GM12878 (cell line): ENCODE measurements at regions not wholly inside any gene's neighbourhood (a gene's known extent, or its start where the extent isn't known, plus 50 kb on each side); places are given as distances from the start of the nearest gene placed in this dataset.

Source experiments
- ATAC-seq: fragments of 200-7000 bp; cut with Tn5 transposase; 3 replicates; pipeline ENCODE4 v1.9.1; 2020; ENCODE audit warnings: mild to moderate bottlenecking, moderate library complexity
- BruUV-seq: library from RNA; stranded (reverse); fragments of 400-500 nt; replicated peaks from 2 replicates; lab custom pipeline; 2021; lab: Mats Ljungman, UMichigan
- CTCF ChIA-PET: fragments of 300-600 bp; sonication (Branson Sonifier 250); formaldehyde crosslinking; extraction: SDS; loops from one replicate; lab custom pipeline; 2021; ENCODE audit warnings: inconsistent platforms; lab: Yijun Ruan, JAX
- POLR2A ChIA-PET: fragments of 350-600 bp; formaldehyde crosslinking; extraction: SDS; loops from one replicate; lab custom pipeline; 2021; ENCODE audit warnings: inconsistent platforms; lab: Charles Lee
- RAD21 ChIA-PET: fragments of 300-600 bp; sonication (Branson Sonifier 250); formaldehyde crosslinking; loops from one replicate; lab custom pipeline; 2023; ENCODE audit warnings: antibody characterized with exemption; ENCODE audit not compliant: unreplicated experiment; lab: Charles Lee
- SMC1A ChIA-PET: fragments of 300-600 bp; sonication (Branson Sonifier 250); formaldehyde crosslinking; loops from one replicate; lab custom pipeline; 2023; ENCODE audit not compliant: unreplicated experiment, uncharacterized antibody; lab: Charles Lee
- DNase-seq: peaks from one replicate; pipeline ENCODE4 v3.0.0-alpha.2; 2011; ENCODE audit warnings: low read depth, low spot score
- FAIRE-seq: peaks from 3 replicates; lab custom pipeline; 2011; peaks lifted over from hg19 to GRCh38; lab: Jason Lieb, UNC
- H2AFZ ChIP-seq: 2 replicates; pipeline ENCODE4 v1.6.0; 2011; ENCODE audit warnings: low read depth, low read length, control low read depth; ENCODE audit not compliant: control insufficient read depth
- H3K27ac ChIP-seq: 2 replicates; pipeline ENCODE4 v1.5.1; 2011; ENCODE audit warnings: control low read depth; ENCODE audit not compliant: control insufficient read depth, insufficient read depth
- H3K27me3 ChIP-seq, 2 experiments: replicated peaks in 1 of 2; 2 replicates each; pipeline versions ENCODE4 v1.6.0 to v1.6.1; 2011; ENCODE audit warnings: low read length in 1 of 2; ENCODE audit not compliant: control insufficient read depth in 2 of 2, insufficient read depth in 2 of 2
- H3K36me3 ChIP-seq, 2 experiments: 2 replicates each; pipeline ENCODE4 v1.5.1; 2011; ENCODE audit warnings: low read length in 1 of 2; ENCODE audit not compliant: control insufficient read depth in 2 of 2, insufficient read depth in 2 of 2
- H3K4me1 ChIP-seq: 2 replicates; pipeline ENCODE4 v1.6.1; 2011; ENCODE audit warnings: mild to moderate bottlenecking, low read length, moderate library complexity, mixed read lengths; ENCODE audit not compliant: control insufficient read depth, insufficient read depth
- H3K4me2 ChIP-seq: 2 replicates; pipeline ENCODE4 v1.6.0; 2011; ENCODE audit warnings: control low read depth; ENCODE audit not compliant: control insufficient read depth, insufficient read depth
- H3K4me3 ChIP-seq: fragments of 200-600 bp; sonication (generic); 2 replicates; pipeline ENCODE4 v1.5.1; 2016
- H3K79me2 ChIP-seq: 2 replicates; pipeline ENCODE4 v1.6.0; 2011; ENCODE audit warnings: low read length; ENCODE audit not compliant: control insufficient read depth, insufficient read depth
- H3K9ac ChIP-seq: 2 replicates; pipeline ENCODE4 v1.8.0; 2011; ENCODE audit warnings: low read length, control low read depth, mixed read lengths; ENCODE audit not compliant: control insufficient read depth, insufficient read depth
- H3K9me3 ChIP-seq: replicated peaks from 3 replicates; pipeline ENCODE4 v1.5.1; 2011; ENCODE audit warnings: mild to moderate bottlenecking, low read length; ENCODE audit not compliant: control insufficient read depth, insufficient read depth
- H4K20me1 ChIP-seq: 2 replicates; pipeline ENCODE4 v1.6.0; 2011; ENCODE audit not compliant: control insufficient read depth, insufficient read depth
- BRCA1 ChIP-seq: IDR thresholded peaks from 2 replicates; pipeline ENCODE4 v1.6.1; 2011; ENCODE audit warnings: low read depth, low read length, improper control_type of control experiment
- CBX3 ChIP-seq: fragments of 200-600 bp; sonication (generic); IDR thresholded peaks from 2 replicates; pipeline ENCODE4 v1.6.1; 2016; ENCODE audit warnings: low read depth, borderline replicate concordance
- GABPA ChIP-seq: IDR thresholded peaks from 2 replicates; pipeline ENCODE4 v1.6.1; 2014; ENCODE audit warnings: antibody characterized with exemption, low read depth, mild to moderate bottlenecking, inconsistent platforms
- IRF4 ChIP-seq: IDR thresholded peaks from 2 replicates; pipeline ENCODE4 v1.6.1; 2011; ENCODE audit warnings: low read depth, low read length
- PAX5 ChIP-seq: IDR thresholded peaks from 2 replicates; pipeline ENCODE4 v1.6.1; 2011; ENCODE audit warnings: low read depth, low read length, borderline replicate concordance
- TAF1 ChIP-seq: IDR thresholded peaks from 2 replicates; pipeline ENCODE4 v1.6.1; 2011; ENCODE audit warnings: mild to moderate bottlenecking, low read depth, low read length, borderline replicate concordance
- ZBTB4 ChIP-seq: fragments of 450-650 bp; formaldehyde crosslinking; IDR thresholded peaks from 2 replicates; pipeline ENCODE4 v1.4.0; 2022; ENCODE audit warnings: mild to moderate bottlenecking, moderate library complexity
- ZNF384 ChIP-seq: IDR thresholded peaks from 2 replicates; pipeline ENCODE4 v1.6.1; 2012; ENCODE audit warnings: low read depth, mild to moderate bottlenecking, low read length, improper control_type of control experiment, borderline replicate concordance
- WGBS: methylation state at CpG from one replicate; pipeline ENCODE4 v1.1.6; 2016; ENCODE audit warnings: low lambda C conversion rate; ENCODE audit not compliant: insufficient replicate concordance, insufficient coverage; ENCODE audit errors: missing lambda C conversion rate; 5-methylcytosine and 5-hydroxymethylcytosine counted together
- in situ Hi-C: fragments of 300-500 bp; cut with MboI; formaldehyde crosslinking; loops from 9 replicates; pipeline ENCODE4 v1.14.3; 2018; ENCODE audit warnings: mixed read lengths
- intact Hi-C: fragments of 100-400 bp; cut with micrococcal nuclease; formaldehyde crosslinking; loops from one replicate; pipeline ENCODE4 v1.14.2; 2022; ENCODE audit not compliant: unreplicated experiment

GRCh38 chr3:166451997-166452396 lies 614.8 kb upstream of the BCHE start:
- H2AFZ ChIP-seq, result no peak overlapping the region

More at GRCh38 chr3:166451997-166452396, 614.8 kb upstream of the BCHE start:
- H3K36me3 ChIP-seq, result no peaks in the 10 kb centered on the region
- ATAC-seq, result no peak
- no peaks in the 10 kb centered on the region for H4K20me1 ChIP-seq
- WGBS, result 0% methylated on average over 1 of the region's 1 CpG
- CTCF ChIA-PET, result no interaction called here
- H3K4me2 ChIP-seq, result no peak overlapping the region
- POLR2A ChIA-PET, result no interaction called here
- DNase-seq, result no peak
- no peaks in the 10 kb centered on the region for H3K27me3 ChIP-seq
- H3K79me2 ChIP-seq, result no peaks in the 10 kb centered on the region
- intact Hi-C loops, result no loop called here
- RAD21 ChIA-PET, result no interaction called here
- no TSS peak for BruUV-seq
- H3K4me3 ChIP-seq, result no peak overlapping the region
- SMC1A ChIA-PET, result no interaction called here
- no peaks in the 10 kb centered on the region for H3K4me1 ChIP-seq
- H3K9ac ChIP-seq, result no peak overlapping the region
- no peaks in the 10 kb centered on the region for H3K9me3 ChIP-seq
- TF ChIP-seq IRF4 (no peak), PAX5 (no peak), TAF1 (no peak), CBX3 (no peak), BRCA1 (no peak), ZNF384 (no peak), ZBTB4 (CRISPR knock-in tag) (no peak), GABPA (no peak)
- no peak overlapping the region for H3K27ac ChIP-seq
- FAIRE-seq, result no peak
- in situ Hi-C loops, result no loop called here
